Vagina (tissue), 2 donors: ENCODE measurements at regions not wholly inside any gene's neighbourhood (a gene's known extent, or its start where the extent isn't known, plus 50 kb on each side); places are given as distances from the start of the nearest gene placed in this dataset.

Source experiments
- POLR2A ChIP-seq, 2 donors: fragments of 450-650 bp; IDR thresholded peaks; one replicate each; pipeline ENCODE4 v1.6.1; 2017; ENCODE audit warnings: antibody characterized with exemption in 2 of 2, mild to moderate bottlenecking in 2 of 2, moderate library complexity in 2 of 2
- POLR2AphosphoS5 ChIP-seq, 2 donors: sonication (generic); formaldehyde crosslinking; IDR thresholded peaks; one replicate each; pipeline ENCODE4 v1.9.0; 2017; ENCODE audit warnings: antibody characterized with exemption in 2 of 2, mild to moderate bottlenecking in 2 of 2, low read depth in 1 of 2; ENCODE audit not compliant: insufficient read depth in 1 of 2
- TF ChIP-seq, protein P1 (sequence below), 3 experiments: fragments of 450-650 bp in 2 of 3; fragments of 200-600 bp in 1 of 3; sonication (generic) in 1 of 3; IDR thresholded peaks; one replicate each; pipeline ENCODE4 v1.5.1; 2017 to 2019; ENCODE audit warnings: antibody characterized with exemption in 3 of 3, mild to moderate bottlenecking in 2 of 3, moderate library complexity in 2 of 3

DNA sequence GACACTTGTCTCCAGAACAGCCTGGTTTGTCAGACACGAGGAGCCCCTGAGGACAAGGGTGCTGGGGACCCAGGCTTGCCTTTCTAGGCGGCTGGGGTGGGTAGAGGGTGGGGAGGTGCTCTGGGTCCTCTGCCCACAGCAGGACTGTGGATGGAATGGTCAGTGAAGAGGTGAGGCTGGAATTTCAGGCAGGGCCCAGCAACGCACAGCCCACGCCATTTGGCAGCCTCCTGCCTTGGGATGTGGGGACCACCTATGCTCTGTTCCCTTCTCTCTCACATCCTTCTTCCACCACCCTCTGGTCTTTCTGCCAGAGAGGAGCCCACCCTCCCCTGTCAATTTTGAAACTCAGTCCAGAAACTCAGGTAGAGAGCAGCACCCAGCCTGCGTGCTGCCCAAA is 103.2 kb downstream of the CXCL12 start:
- TF ChIP-seq, protein P1, sequence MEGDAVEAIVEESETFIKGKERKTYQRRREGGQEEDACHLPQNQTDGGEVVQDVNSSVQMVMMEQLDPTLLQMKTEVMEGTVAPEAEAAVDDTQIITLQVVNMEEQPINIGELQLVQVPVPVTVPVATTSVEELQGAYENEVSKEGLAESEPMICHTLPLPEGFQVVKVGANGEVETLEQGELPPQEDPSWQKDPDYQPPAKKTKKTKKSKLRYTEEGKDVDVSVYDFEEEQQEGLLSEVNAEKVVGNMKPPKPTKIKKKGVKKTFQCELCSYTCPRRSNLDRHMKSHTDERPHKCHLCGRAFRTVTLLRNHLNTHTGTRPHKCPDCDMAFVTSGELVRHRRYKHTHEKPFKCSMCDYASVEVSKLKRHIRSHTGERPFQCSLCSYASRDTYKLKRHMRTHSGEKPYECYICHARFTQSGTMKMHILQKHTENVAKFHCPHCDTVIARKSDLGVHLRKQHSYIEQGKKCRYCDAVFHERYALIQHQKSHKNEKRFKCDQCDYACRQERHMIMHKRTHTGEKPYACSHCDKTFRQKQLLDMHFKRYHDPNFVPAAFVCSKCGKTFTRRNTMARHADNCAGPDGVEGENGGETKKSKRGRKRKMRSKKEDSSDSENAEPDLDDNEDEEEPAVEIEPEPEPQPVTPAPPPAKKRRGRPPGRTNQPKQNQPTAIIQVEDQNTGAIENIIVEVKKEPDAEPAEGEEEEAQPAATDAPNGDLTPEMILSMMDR (IDR thresholded peaks at IDR 0.05): no peak
- TF ChIP-seq POLR2AphosphoS5 (IDR thresholded peaks at IDR 0.05; ENCODE audit: insufficient read depth in 1 of 2, low read depth in 1 of 2): no peak
- TF ChIP-seq POLR2A (IDR thresholded peaks at IDR 0.05): no peak
